ENCODE measurements at regions not wholly inside any gene's neighbourhood (a gene's known extent, or its start where the extent isn't known, plus 50 kb on each side); places are given as distances from the start of the nearest gene placed in this dataset.

- no peak for TF ChIP-seq CTCF (conservative IDR thresholded peaks at IDR 0.05; ENCODE audit: control insufficient read depth, insufficient read depth, low read depth, low read length)
- H3K4me3 ChIP-seq (ENCODE audit: control insufficient read depth, low read depth, low read length): no peak overlapping the region
- no peak for DNase-seq (ENCODE audit: low read depth)
These were observed 363.5 kb upstream of the NECTIN3 start for GRCh38 chr3:110708156-110708555.

DNA sequence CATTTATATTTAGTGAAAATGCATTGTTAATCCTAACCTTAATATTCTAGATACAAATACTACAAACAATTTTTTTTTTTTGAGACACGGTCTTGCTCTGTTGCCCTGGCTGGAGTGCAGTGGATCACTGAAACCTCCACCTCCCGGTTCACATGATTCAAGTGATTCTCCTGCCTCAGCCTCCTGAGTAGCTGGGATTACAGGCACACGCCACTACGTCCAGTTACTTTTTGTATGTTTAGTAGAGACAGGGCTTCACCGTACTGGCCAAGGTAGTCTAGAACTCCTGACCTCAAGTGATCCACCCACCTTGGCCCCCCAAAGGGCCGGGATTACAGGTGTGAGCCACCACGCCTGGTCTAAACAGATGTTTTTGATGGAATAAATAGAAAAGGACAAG lies 361.5 kb upstream of the NECTIN3 start:
- DNase-seq (ENCODE audit: low read depth): no peak
- no peak for TF ChIP-seq CTCF (conservative IDR thresholded peaks at IDR 0.05; ENCODE audit: control insufficient read depth, insufficient read depth, low read depth, low read length)

DNA sequence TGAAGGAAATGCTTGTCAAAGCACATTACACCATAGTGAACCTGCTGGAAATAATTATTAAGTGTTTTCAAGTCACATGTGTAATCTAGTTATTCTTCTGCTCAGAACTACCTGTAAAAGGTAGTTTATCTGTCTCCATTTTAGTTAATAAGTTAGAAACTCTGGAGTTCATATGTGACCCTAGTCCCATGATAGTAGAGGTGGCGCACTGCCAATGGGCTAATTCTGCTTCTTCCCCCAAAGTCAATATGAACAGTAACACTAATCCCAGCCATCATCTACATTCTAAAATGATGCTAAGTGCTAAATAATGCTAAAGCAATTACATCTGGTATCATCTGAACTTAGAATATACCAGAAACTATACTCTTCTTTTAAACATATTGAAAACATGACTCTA lies 361.0 kb upstream of the NECTIN3 start:
- no peak for TF ChIP-seq CTCF (conservative IDR thresholded peaks at IDR 0.05; ENCODE audit: control insufficient read depth, insufficient read depth, low read depth, low read length)
- no peak for DNase-seq (ENCODE audit: low read depth)
- H3K4me3 ChIP-seq (ENCODE audit: control insufficient read depth, low read depth, low read length): no peak overlapping the region

More for the DNA sequence above, 361.5 kb upstream of the NECTIN3 start:
- H3K4me3 ChIP-seq (ENCODE audit: control insufficient read depth, low read depth, low read length): no peak overlapping the region

DNA sequence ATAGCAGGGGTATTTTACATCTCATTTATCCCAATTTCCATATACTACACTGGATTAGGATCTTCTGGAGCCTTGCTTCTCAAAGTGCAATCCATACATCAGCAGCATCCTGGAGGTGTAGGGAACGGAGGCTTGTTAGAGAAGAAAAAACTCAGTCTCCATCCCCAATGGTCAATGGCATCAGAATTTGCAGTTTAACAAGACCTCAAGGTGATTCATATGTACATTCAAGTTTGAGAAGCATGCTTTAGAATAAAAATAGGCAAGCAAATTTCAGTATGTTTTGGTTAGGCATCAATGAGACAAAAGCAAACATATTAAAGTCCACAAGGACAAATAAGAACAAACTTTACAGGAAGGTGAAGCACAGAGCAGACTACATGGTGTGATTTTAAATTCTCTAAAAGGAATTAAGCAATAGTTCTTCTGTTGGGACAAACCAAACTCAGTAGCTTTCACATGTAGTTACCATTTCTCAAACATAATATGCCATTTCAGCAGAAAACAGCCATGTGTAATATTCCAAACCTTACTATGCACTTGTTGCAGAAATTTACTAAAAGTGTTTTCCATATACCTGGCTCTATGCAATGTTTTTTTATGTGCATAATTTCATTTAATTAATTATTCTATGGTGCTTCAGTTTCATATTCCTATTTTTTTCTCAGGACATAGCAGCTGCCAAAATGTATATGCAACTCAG lies 360.3 kb upstream of the NECTIN3 start:
- TF ChIP-seq CTCF (conservative IDR thresholded peaks at IDR 0.05; ENCODE audit: control insufficient read depth, insufficient read depth, low read depth, low read length): no peak
- H3K4me3 ChIP-seq (ENCODE audit: control insufficient read depth, low read depth, low read length): no peak overlapping the region
- no peak for DNase-seq (ENCODE audit: low read depth)

DNA sequence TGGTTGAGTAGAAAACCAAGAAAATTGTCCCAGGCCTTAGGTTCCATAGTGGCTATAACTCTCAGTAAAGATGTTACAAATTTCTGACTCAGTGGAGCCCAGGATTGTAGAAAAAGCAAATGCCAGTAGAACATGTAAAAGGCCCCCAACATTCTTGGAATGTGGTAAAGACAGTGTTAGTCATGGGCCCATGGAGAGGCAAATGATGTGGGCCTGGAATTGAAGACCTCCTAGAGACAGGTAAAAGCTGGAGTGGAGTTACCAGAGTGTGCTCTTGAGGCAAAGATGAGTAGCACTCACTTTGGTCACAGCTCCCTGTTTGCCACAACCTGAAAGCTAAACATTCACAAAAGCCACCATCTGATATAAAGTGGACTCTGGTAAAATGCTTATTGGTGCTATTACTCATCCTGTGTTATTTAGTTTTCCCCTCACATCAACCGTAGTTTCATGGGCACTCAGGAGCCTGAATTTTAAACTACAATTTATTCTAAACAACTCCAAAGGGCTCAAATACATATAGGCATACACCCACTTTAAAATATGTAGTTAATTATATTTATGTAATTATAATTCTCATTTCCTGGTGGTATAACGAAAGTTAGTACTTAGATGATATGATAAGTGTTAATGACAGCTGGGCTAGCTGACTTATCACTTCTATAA lies 359.6 kb upstream of the NECTIN3 start:
- TF ChIP-seq CTCF (conservative IDR thresholded peaks at IDR 0.05; ENCODE audit: control insufficient read depth, insufficient read depth, low read depth, low read length): no peak
- no peak for DNase-seq (ENCODE audit: low read depth)
- no peak overlapping the region for H3K4me3 ChIP-seq (ENCODE audit: control insufficient read depth, low read depth, low read length)

DNA sequence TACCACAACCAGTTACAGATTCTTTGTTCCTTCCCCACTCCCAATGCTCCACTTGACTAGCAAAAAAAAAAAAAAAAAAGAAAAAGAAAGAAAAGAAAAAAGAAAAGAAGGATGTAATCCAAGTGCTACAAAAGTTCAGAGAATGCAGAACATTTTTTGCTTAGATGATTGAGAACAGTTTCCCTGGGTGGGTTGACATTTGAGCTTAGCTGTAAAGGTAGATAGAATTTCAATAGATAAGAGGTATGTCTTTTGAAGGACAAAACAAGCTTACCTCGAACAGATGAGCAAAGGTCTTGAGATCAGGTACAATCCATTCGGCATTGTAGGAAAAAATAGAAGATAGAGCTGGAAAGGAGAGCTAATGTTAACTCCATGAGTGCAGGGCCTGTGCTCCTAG lies 344.6 kb upstream of the NECTIN3 start:
- no peak for TF ChIP-seq CTCF (conservative IDR thresholded peaks at IDR 0.05; ENCODE audit: control insufficient read depth, insufficient read depth, low read depth, low read length)
- no peak for DNase-seq (ENCODE audit: low read depth)
- H3K4me3 ChIP-seq (ENCODE audit: control insufficient read depth, low read depth, low read length): no peak overlapping the region
